ENCODE measurements at regions not wholly inside any gene's neighbourhood (a gene's known extent, or its start where the extent isn't known, plus 50 kb on each side); places are given as distances from the start of the nearest gene placed in this dataset.

DNA sequence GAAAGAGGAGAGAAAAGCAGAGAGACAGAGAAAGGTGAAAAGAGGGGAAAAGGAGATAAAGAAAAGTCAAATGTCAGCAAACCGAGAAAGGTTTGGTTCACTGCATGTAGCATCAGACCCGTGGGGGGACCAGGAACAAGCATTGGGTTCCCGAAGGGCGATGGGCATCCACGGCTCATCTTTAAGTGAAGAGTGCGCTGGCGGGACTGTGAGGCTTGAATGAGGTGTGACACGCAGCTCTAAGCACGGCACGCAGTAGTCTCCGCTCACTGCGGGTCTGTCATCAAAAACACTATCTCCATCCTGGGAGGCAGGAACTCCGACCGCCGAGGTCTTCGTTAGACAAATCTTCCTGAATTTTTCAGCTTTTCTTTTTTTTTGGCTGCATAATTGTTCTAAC lies 173.4 kb upstream of the PFKP start:
- H3K4me1 ChIP-seq: no peaks in the 10 kb centered on the region
- no peak for TF ChIP-seq POLR2AphosphoS5 (IDR thresholded peaks at IDR 0.05)
- no peak for TF ChIP-seq POLR2A (IDR thresholded peaks at IDR 0.05)
- TF ChIP-seq, protein P1, sequence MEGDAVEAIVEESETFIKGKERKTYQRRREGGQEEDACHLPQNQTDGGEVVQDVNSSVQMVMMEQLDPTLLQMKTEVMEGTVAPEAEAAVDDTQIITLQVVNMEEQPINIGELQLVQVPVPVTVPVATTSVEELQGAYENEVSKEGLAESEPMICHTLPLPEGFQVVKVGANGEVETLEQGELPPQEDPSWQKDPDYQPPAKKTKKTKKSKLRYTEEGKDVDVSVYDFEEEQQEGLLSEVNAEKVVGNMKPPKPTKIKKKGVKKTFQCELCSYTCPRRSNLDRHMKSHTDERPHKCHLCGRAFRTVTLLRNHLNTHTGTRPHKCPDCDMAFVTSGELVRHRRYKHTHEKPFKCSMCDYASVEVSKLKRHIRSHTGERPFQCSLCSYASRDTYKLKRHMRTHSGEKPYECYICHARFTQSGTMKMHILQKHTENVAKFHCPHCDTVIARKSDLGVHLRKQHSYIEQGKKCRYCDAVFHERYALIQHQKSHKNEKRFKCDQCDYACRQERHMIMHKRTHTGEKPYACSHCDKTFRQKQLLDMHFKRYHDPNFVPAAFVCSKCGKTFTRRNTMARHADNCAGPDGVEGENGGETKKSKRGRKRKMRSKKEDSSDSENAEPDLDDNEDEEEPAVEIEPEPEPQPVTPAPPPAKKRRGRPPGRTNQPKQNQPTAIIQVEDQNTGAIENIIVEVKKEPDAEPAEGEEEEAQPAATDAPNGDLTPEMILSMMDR (IDR thresholded peaks at IDR 0.05): no peak

GRCh38 chr10:2893158-2893845 lies 174.0 kb upstream of the PFKP start:
- Histone ChIP-seq H3K4me1 (no peaks in the 10 kb centered on the region), H3K27ac (no peak overlapping the region), H3K4me3 (no peak overlapping the region), H3K9me3 (no peaks in the 10 kb centered on the region), H3K27me3 (no peaks in the 10 kb centered on the region), H3K36me3 (no peaks in the 10 kb centered on the region)
- intact Hi-C loops (cut with DNase I; ENCODE audit: low total_unique reads): no loop called here
- no peak for DNase-seq (ENCODE audit: low spot score in 2 of 2)
- TF ChIP-seq, protein P1 (IDR thresholded peaks at IDR 0.05): no peak
- TF ChIP-seq POLR2A (IDR thresholded peaks at IDR 0.05) (no peak), POLR2AphosphoS5 (IDR thresholded peaks at IDR 0.05) (no peak)

More for the DNA sequence above, 173.4 kb upstream of the PFKP start:
- no peaks in the 10 kb centered on the region for H3K27me3 ChIP-seq
- no peak overlapping the region for H3K27ac ChIP-seq
- no peak for DNase-seq (ENCODE audit: low spot score in 2 of 2)
- no peaks in the 10 kb centered on the region for H3K9me3 ChIP-seq
- H3K4me3 ChIP-seq: no peak overlapping the region
- no peaks in the 10 kb centered on the region for H3K36me3 ChIP-seq
- intact Hi-C loops (cut with DNase I; ENCODE audit: low total_unique reads): no loop called here

- TF ChIP-seq POLR2AphosphoS5 (IDR thresholded peaks at IDR 0.05) (no peak), POLR2A (IDR thresholded peaks at IDR 0.05) (no peak)
- TF ChIP-seq, protein P1 (IDR thresholded peaks at IDR 0.05): no peak
- H3K9me3 ChIP-seq: no peaks in the 10 kb centered on the region
- H3K27me3 ChIP-seq: no peaks in the 10 kb centered on the region
- no peaks in the 10 kb centered on the region for H3K36me3 ChIP-seq
- no peaks in the 10 kb centered on the region for H3K4me1 ChIP-seq
- DNase-seq (ENCODE audit: low spot score in 2 of 2): no peak
- intact Hi-C loops (cut with DNase I; ENCODE audit: low total_unique reads): no loop called here
- no peak overlapping the region for H3K27ac ChIP-seq
- H3K4me3 ChIP-seq: no peak overlapping the region
Observed at GRCh38 chr10:2891770-2892124, 175.6 kb upstream of the PFKP start.

- Histone ChIP-seq H3K4me3 (no peak overlapping the region), H3K9me3 (no peaks in the 10 kb centered on the region), H3K27me3 (no peaks in the 10 kb centered on the region), H3K4me1 (no peaks in the 10 kb centered on the region), H3K36me3 (no peaks in the 10 kb centered on the region), H3K27ac (no peak overlapping the region)
- intact Hi-C loops (cut with DNase I; ENCODE audit: low total_unique reads): no loop called here
- no peak for DNase-seq (ENCODE audit: low spot score in 2 of 2)
- TF ChIP-seq POLR2A (IDR thresholded peaks at IDR 0.05) (no peak), POLR2AphosphoS5 (IDR thresholded peaks at IDR 0.05) (no peak)
- TF ChIP-seq, protein P1 (IDR thresholded peaks at IDR 0.05): no peak
Observed at GRCh38 chr10:2891073-2891769, 176.1 kb upstream of the PFKP start.

- Histone ChIP-seq H3K27ac (no peak overlapping the region), H3K4me1 (no peaks in the 10 kb centered on the region), H3K27me3 (no peaks in the 10 kb centered on the region), H3K4me3 (no peak overlapping the region), H3K9me3 (no peaks in the 10 kb centered on the region), H3K36me3 (no peaks in the 10 kb centered on the region)
- DNase-seq (ENCODE audit: low spot score in 2 of 2): no peak
- no peak for TF ChIP-seq POLR2A (IDR thresholded peaks at IDR 0.05)
- no peak for TF ChIP-seq POLR2AphosphoS5 (IDR thresholded peaks at IDR 0.05)
- TF ChIP-seq, protein P1 (IDR thresholded peaks at IDR 0.05): no peak
- intact Hi-C loops (cut with DNase I; ENCODE audit: low total_unique reads): loop anchor here (1.0 kb wide), 1 partner anchor 26 kb away; no protein-coding TSS in a partner anchor
Observed at GRCh38 chr10:2890093-2890492, 177.3 kb upstream of the PFKP start.
